Astrocyte of the spinal cord (primary cell): ENCODE measurements at regions not wholly inside any gene's neighbourhood (a gene's known extent, or its start where the extent isn't known, plus 50 kb on each side); places are given as distances from the start of the nearest gene placed in this dataset.
"Not testable (repeated sequence)": the region's sequence is repeated elsewhere in the genome, so short reads cannot be mapped to it uniquely, and the experiment has no call there.

ENCODE experiments used
- DNase-seq: peaks from one replicate; pipeline ENCODE4 v3.0.0; 2011; ENCODE audit warnings: low read depth, low spot score
- H3K4me3 ChIP-seq: 2 replicates; pipeline ENCODE4 v1.5.1; 2011; ENCODE audit warnings: low read depth, mild to moderate bottlenecking, low read length, moderate library complexity
- CTCF ChIP-seq: IDR thresholded peaks from 2 replicates; pipeline ENCODE4 v1.5.1; 2012; ENCODE audit warnings: low read depth, mild to moderate bottlenecking, low read length, inconsistent platforms
- in situ Hi-C: cut with HindIII; loops from 2 replicates; pipeline ENCODE4 v1.10.0; 2017; ENCODE audit warnings: low sequenced_read_pairs

GRCh38 chr15:31660816-31661215, 334.2 kb downstream of the KLF13 start:
- no peak for TF ChIP-seq CTCF
- H3K4me3 ChIP-seq: no peak overlapping the region
- in situ Hi-C loops: no loop called here
- no peak for DNase-seq

GRCh38 chr15:31665732-31666131, 339.1 kb downstream of the KLF13 start:
- in situ Hi-C loops, DNase-seq, H3K4me3 ChIP-seq: not testable (repeated sequence)

GRCh38 chr15:31669158-31669908, 342.7 kb downstream of the KLF13 start:
- in situ Hi-C loops, H3K4me3 ChIP-seq, DNase-seq: not testable (repeated sequence)

- in situ Hi-C loops, DNase-seq, H3K4me3 ChIP-seq: not testable (repeated sequence)
These were observed 346.6 kb downstream of the KLF13 start for GRCh38 chr15:31673263-31673662.

- DNase-seq, H3K4me3 ChIP-seq, in situ Hi-C loops: not testable (repeated sequence)
These were observed 348.6 kb upstream of the CHRNA7 start for GRCh38 chr15:31681529-31682259.

- in situ Hi-C loops, DNase-seq, H3K4me3 ChIP-seq: not testable (repeated sequence)
These were observed 343.2 kb upstream of the CHRNA7 start for GRCh38 chr15:31687088-31687487.

- DNase-seq, in situ Hi-C loops, H3K4me3 ChIP-seq: not testable (repeated sequence)
These were observed 333.8 kb upstream of the CHRNA7 start for GRCh38 chr15:31696509-31696908.

GRCh38 chr15:31705076-31705678, 325.1 kb upstream of the CHRNA7 start:
- DNase-seq, in situ Hi-C loops, H3K4me3 ChIP-seq: not testable (repeated sequence)

- H3K4me3 ChIP-seq, DNase-seq, in situ Hi-C loops: not testable (repeated sequence)
These were observed 322.2 kb upstream of the CHRNA7 start for GRCh38 chr15:31707944-31708702.

GRCh38 chr15:31708703-31709327, 321.5 kb upstream of the CHRNA7 start:
- H3K4me3 ChIP-seq, in situ Hi-C loops, DNase-seq: not testable (repeated sequence)

GRCh38 chr15:31709479-31709878, 320.8 kb upstream of the CHRNA7 start:
- DNase-seq, in situ Hi-C loops, H3K4me3 ChIP-seq: not testable (repeated sequence)

- DNase-seq, in situ Hi-C loops, H3K4me3 ChIP-seq: not testable (repeated sequence)
These were observed 319.5 kb upstream of the CHRNA7 start for GRCh38 chr15:31710806-31711205.

- DNase-seq, H3K4me3 ChIP-seq, in situ Hi-C loops: not testable (repeated sequence)
These were observed 315.1 kb upstream of the CHRNA7 start for GRCh38 chr15:31715208-31715607.

GRCh38 chr15:31718625-31719024, 311.7 kb upstream of the CHRNA7 start:
- in situ Hi-C loops, H3K4me3 ChIP-seq, DNase-seq: not testable (repeated sequence)

- DNase-seq, H3K4me3 ChIP-seq, in situ Hi-C loops: not testable (repeated sequence)
These were observed 310.8 kb upstream of the CHRNA7 start for GRCh38 chr15:31719396-31720022.
